NOMO-1 (cell line): ENCODE measurements at regions not wholly inside any gene's neighbourhood (a gene's known extent, or its start where the extent isn't known, plus 50 kb on each side); places are given as distances from the start of the nearest gene placed in this dataset.

ENCODE experiments used
- DNase-seq, 2 experiments: peaks; one replicate each; lab custom pipeline; 2025; ENCODE audit not compliant: unreplicated experiment in 2 of 2; lab: John Stamatoyannopoulos, UW

DNA sequence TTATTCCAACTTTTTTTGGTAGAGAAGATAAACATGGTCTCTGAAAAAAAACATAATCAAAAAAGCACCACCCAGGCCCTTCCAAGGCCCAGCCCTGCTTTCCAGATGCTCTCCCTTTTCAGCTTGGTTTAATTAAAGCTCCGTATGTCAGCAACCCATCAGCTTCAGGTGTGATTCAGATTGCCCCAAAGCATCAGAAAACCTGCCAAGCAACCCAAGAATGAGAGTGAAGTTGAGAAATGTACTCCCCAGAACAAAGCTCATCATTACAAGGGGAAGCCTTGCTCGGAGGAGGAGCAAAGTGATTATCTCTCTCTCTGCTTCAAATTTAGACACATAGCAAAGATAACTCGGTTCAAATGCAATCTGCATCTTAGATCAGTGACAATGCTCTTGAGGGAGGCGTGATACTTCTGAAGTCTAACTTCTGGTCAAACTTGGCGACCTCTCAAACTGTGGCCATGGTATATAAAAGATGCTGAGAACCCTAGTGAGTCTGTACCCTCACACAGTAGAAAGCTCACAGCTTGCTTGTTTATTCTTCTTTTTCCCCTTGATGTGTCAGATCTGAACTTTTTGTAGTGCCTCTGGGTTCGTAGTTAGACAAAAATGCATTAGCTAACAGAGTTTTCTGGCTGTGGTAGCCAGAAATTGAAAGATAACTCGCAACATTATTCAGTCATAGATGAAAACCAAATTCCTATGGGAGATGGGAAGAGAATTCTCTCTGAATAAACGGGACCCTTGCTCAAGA, 63.3 kb upstream of the ZC3H11B start:
- no peak for DNase-seq

DNA sequence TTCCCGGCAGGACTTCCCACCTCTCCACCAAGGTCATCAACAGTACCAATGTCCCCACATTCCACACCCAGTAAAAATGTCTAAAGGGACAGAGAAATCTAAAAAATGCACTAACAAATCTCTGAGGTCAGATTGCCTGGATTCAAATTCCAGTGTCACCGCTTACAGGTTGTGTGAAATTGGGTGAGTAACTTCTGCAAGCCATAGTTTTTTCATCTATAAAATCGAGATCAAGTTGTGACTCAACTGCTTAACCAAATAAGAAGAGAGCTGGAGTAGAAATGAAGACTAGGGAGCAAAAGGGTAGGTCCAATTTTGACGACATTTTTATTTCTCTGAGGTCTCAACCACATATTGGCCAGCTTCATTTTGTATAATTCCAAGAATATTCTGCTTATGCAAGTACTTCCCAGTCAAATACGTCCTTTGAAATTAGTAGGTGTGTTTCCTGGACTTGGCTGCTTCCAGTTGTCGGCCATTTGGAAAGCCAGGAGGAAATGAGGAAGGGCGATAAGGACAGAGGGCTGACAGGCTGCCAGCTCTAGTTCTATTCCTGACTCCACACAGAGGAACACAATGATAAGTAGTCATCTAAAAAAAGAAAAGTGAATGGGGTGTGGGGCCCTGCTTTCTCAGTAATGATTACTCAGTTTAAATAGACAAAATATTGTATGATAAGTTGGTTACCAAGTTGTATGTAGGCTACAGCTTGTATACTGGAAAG, 57.7 kb upstream of the ZC3H11B start:
- DNase-seq, result no peak

DNA sequence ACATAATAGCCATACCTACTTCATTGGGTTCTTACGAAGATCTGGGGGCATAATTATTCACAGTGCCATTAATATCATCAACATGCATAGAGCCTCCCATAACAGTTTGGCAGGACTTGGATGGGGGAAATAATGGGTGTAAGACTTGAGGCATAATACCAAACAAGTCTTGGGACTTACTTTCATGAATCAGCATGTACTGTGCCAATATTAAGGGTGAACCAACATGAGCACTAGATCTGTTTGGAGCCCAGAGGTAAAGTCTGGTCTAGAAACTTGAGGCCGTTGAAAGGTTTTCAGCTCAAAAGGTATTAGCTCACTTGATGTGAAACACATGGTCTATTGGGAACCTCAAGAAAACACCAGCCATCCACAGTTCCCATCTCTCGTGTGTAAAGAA, 56.7 kb upstream of the ZC3H11B start:
- DNase-seq, result no peak

DNA sequence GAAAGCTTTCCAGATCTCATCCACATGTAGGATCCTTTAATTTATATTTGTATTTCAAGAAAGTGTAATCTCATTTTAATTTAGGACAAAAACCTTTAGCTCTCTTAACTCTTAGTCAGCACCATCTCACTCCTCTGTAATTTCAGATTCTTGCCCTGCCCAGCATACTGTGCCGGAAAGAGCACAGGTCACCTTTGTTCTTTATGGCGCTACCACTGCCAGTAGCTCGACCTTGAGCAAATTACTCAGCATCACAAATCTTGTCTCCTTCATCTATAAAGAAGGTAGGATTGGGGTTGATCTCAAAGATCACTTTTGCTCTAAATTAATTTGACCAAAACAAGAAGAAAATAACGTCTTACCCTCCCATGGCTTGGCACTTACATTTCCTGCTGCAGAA, 56.1 kb upstream of the ZC3H11B start:
- DNase-seq, result no peak

DNA sequence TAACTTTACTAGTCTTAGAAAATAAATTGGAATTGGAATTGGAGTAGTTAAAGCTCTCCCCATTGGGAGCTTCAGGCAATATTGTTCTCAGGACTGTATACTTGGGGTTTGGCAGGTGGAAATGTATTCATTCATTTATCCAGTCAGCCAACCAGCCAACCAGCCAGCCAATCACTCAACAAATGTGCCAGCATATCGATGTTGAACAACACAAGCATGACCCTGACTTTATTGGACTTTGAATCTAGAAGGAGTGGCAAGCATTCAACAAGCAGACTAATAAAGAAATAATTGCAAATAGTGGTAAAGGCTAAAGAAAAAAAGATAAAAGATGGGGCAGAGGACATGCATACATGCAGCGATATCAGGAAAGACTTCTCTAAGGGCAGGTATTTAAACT, 55.5 kb upstream of the ZC3H11B start:
- no peak for DNase-seq

DNA sequence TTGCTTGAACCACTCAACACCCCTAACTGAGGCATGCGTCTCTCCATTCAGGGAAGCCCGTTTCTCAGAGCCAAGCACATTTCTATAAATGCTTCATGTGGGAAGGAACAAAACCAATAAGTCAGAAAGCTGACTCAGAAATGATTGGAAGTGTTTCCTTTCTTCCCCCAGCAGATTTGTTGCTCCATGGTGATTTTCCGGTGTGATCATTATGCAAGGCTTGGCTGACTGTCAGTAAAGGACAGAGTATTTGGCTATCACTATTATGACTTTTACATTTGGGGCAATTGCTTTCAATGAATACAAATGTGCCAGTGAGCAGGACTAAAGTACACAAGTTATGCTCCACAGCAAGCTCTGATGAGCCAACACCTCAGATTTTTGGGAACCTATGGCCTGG, 53.3 kb upstream of the ZC3H11B start:
- no peak for DNase-seq

DNA sequence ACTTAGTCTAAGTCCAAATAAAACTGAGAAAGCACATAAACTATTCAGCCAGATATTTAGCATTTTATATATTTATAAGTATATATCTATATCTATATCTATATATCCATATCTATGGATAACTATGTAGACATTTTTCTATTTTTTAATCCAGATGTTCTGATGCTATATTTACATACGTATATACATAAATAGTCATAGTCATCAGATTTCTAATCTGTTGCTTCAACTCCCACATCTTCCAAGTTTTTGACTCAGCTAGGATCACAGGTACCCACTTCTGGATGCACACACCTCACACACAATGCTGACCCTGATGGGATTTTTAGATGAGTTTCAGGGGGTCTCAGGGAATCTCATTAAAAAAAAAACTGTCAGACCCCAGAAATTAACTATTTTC, 52.2 kb upstream of the ZC3H11B start:
- DNase-seq, result no peak

DNA sequence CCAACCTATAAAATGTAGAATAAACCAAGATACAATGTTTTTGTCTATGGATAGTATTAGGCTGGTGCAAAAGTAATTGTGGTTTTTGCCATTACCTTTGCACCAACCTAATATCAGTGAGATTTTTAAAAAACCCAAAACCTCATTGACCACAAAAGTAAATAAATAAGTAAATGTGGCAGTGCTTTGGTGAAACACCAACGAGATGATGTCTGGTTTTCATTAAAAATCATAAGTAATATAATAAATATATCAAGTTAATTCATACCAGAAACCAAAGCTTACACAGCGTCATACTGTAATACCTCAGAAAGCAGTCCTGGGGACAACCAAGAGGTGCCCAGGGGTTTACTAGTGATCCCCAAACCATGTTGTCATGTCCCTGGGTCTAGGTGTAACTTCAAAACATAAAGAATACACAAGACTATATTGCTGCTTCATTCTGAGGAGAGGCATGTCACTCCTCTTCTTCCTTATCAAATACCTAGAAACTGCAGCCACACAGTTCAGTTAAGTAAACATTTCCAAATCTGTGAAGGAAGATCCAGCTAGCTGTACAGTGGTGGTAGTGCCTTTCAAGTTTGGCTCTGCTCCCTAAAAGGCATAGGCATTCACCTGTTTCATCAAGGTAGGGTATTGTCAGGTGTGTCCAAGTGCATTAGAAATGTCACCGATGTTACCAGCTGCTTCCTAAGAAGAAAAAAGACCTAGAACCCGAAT, 51.6 kb upstream of the ZC3H11B start:
- DNase-seq, result no peak
